ENCODE measurements at regions not wholly inside any gene's neighbourhood (a gene's known extent, or its start where the extent isn't known, plus 50 kb on each side); places are given as distances from the start of the nearest gene placed in this dataset.

GRCh38 chr17:54418467-54418866, 482.2 kb upstream of the TOM1L1 start:
- no peak for TF ChIP-seq CTCF (IDR thresholded peaks at IDR 0.05)
- no peak for TF ChIP-seq EZH2 (IDR thresholded peaks at IDR 0.05; ENCODE audit: borderline replicate concordance, insufficient read depth, low read depth, low read length, poor library complexity, severe bottlenecking)
